SH-SY5Y (cell line): ENCODE measurements at regions not wholly inside any gene's neighbourhood (a gene's known extent, or its start where the extent isn't known, plus 50 kb on each side); places are given as distances from the start of the nearest gene placed in this dataset.

Experiments
- GATA2 ChIP-seq: IDR thresholded peaks from 2 replicates; pipeline ENCODE4 v1.6.1; 2011; ENCODE audit warnings: mild to moderate bottlenecking, low read depth, low read length
- GATA3 ChIP-seq: IDR thresholded peaks from 2 replicates; pipeline ENCODE4 v1.6.1; 2011; ENCODE audit warnings: low read depth, mild to moderate bottlenecking, low read length, moderate library complexity

DNA sequence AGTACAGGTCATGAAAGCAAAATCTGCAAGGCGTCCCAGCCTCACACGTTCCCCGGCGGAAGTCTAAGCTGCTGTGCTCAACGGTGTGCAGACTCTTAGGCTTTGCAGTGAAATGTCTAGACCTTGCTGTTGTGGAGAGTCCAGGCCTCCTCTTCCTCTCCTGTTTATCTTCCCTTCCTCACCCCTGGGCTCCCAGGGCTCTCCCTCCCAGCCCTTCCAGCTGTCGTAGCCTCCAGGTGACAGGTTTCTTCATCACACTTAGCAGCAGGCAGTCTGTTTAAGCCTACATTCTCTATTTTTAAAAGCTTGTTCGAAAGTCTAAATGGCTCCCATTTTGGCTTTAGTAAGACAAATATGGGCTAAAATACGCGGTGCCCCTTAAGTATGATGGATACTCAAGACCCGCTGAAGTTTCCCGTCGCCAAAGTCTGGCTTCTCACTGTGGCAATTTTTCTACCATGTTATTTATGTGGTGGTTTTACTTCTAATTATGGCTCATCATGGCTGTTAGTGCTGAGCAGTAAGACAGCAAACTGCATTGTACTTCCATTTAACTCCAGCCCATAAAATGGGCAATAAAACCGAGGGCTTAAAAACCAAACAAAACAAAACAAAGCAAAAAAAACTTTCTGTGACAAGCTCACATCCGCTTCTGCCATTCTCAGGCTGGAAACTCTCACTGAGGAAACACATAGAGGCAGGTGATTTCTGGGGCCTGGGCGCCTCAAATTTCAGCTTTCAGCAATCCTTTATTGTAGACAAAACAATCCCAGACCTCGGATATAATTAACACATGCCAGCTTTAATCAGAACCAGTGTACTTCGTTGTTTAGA is 243.2 kb downstream of the SNX10 start:
- no peak for TF ChIP-seq GATA3

DNA sequence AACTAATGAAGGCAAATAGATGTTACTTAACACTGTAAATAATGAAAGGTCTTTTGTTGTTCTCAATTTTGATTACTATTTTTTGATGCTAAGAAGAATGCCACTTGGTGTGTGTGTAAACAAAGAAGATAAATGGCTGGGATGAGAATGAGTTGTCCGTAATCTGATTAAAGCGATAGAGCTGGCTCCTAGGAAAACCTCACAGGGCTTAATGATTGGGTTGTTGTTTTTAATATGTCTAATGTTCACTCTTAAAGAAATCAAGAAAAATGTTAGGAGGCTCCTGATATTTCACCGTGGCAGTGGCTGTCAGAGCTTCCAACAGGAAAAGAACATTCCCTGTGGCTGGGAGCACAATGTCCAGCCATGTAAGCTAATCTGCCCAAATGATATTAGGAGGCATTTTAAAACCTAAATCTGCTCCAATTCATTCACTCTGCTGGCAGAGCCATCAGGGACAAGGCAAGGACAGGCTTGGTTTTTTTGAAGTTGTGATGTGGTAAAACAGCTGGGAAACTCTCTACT is 243.9 kb downstream of the SNX10 start:
- TF ChIP-seq GATA3, result no peak
- TF ChIP-seq GATA2, result no peak

DNA sequence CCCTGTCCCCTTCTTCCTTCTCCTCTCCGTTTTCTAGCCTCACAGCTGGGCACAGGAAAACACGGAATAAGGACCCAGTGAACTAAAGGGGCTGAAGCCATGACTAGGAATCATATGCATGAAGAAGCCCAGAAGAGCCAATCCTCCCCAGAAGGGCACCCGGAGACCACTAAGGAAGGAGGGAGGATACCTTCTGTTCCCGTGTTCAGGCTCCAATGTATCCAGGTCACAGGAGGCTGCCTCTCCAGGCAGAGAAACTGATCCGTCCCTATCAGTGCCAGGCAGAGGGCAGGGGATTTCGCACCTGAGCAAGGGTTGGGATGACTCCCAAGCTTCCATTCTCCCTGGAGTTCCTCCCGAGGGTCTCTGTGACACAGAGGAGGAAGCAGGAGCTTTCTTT is 246.6 kb downstream of the SNX10 start:
- TF ChIP-seq GATA2, result no peak
- no peak for TF ChIP-seq GATA3

DNA sequence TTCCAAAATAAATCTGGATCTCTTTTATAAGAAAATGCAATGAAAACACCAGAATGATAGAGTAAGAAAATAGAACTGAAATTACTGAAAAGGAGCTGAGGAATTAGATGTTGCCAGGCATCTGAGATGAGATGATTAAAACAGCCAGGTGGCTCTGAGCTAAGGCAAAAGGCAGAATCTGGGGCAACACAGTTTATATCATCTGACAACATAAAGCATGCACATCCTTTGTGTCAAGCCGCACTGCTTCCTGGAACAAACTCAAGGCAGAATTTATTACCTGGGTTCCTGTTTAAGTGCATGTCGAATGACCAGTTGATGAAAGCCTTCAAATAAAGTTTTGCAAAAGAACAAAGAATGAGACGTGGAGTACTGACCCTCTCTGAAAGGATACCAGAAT is 247.0 kb downstream of the SNX10 start:
- TF ChIP-seq GATA3, result no peak
- peak; percentile 64; the same call in 1 of the 2 replicates for TF ChIP-seq GATA2

DNA sequence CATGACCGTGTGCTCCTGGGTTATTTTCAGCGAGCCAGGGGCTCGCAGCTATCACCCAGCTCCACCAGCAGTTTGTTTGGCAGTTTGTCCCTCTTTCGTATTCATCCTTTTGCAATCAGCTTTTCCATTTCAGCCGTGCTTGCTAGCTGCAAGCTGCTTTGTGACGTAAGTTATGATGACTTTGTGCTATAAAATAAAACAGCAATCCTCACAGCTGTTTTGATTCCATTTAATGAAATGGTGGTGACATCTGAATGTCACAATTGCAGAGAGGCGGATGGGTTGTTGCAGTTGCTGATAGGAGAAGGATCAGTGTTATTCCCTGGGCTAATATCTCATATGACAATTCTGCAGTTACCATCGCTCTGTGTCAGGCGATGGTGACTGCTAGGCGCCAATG is 251.7 kb downstream of the SNX10 start:
- TF ChIP-seq GATA3, result peak; percentile 55; the same call in 1 of the 2 replicates
- TF ChIP-seq GATA2, result peak; percentile 84

DNA sequence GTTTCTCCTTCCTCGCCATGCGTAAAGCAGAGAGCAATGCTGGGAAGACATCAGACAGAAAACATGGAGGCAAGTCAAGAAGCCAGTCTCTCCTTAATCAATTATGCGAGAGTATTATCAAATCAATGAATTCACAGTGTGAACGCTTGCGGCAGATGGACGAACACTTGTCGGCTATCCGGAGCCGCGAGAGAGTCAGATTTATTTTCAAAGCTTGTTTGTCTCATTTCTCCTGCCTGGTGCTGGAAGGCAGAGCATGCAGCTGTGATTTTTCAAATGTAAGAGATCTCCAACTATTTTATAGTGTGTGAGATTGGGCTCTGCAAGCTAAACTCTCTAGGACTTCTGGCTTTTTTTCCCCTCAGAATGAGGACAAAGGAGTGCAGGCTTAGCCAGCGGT is 252.3 kb downstream of the SNX10 start:
- TF ChIP-seq GATA3 (no peak), GATA2 (no peak)

DNA sequence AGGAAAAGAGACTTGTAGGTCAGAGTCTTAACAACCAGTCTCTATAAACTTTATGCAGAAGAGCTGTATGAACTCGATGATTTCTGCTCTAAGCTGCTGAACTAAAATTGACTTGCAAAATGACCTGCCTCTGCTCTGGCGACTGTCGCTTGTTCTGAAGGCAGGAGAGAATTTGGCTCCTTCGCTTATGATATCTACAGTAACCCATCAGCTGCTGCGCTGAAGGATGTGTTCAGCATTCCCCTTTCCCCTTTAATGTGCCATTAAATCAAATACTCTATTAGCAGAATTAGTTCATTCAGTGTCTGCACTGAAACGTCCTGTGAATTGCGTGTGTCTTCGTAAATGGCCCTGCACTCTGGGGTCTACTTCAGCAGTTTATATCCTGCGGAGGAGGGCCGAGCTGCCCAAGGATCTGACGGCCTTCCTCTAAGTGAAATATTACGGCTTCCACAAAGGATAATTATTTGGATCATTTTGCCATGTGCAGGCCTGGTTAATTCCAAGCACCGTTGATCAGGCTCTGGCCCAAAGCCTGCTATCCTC is 254.9 kb downstream of the SNX10 start:
- no peak for TF ChIP-seq GATA2
- TF ChIP-seq GATA3, result no peak

DNA sequence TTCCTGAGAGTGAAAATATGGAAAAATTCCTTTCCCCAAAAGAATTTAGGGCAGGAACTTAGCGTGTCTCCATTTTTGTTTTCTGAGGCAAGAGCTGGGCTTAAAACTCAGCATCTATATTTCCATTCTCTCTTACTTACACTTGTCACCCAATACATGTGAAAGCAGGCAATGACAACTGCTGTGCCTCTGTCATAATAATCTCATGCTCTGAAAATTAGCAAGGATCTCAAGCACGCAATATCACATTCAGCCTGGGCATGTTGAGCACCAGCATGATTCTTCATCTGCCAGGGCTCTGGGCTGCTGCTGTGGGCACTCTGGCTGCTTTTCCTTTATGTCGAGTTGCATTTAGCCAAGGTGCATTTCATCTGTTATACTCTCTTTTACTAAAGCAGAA is 255.5 kb downstream of the SNX10 start:
- no peak for TF ChIP-seq GATA3
- TF ChIP-seq GATA2, result no peak

DNA sequence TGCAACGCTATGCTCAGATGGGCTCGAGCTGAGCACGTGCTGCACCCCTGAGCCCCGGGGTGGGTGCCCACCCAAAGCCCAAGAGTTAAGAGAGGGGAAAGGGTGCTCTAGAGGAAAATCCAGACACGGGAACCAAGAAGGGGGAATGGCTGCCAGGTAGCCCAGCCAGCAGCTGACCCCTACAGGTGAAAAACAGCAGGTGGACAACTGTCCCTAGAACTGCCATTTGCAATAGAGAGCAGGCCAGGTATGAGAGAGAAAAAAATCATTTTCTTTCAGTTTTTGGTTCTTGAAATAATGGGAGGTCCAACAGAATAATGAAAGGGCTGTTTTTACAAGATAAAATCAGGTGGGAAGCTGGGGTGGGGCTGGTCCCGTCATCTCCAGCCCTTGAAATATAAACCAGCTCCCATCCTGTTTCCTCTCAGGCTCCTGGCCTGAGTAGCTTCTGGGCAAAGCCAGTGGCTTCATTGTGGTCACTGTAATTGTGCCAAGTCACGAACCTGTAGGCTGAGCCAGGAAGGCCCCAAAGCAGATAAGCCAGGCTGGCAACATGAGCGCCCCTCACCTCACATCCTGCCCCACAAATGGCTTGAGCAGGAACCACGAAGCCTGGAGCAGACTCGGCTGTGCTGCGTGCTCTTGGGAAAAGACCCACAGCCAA is 257.8 kb downstream of the SNX10 start:
- no peak for TF ChIP-seq GATA3
- TF ChIP-seq GATA2, result 0 out of 2 replicates have a peak, but pooled peaks have one; percentile 30

DNA sequence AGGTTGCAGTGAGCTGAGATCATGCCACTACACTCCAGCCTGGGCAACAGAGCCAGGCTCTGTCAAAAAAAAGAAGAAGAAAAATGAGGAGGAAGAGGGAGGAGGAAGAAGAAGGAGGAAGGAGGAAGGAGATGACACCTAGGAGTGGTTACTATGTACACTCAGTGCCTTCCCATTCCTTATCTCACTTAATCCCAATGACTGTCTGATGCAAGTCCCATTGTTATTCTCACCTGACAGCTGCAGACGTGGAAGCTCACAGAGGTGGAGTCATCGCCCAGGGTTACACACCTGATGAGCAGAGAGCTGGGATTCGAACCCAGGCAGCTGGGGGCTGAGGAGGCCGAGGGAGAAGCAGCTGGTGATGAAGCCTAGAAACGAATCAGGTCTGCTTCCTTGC is 258.8 kb downstream of the SNX10 start:
- TF ChIP-seq GATA2, result no peak
- TF ChIP-seq GATA3, result no peak

DNA sequence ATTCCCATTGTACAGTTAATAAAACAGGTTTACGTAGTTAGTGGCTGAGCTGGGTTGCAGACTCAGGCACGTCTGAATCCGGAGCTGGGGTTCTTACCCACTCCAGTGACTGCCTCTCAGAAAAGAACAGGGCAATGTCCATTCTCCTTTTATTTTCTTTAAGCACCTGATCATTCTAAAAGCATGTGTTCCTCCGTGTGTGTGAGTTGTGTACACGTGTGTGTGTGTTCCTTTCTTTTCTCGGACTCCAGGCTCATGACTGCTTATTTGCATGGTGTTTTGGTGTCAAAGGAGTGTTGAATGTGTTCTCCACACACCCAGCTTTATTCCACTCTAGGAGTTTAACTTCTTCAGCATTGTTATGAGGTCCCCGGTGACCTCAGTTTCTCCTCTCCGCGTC is 260.1 kb downstream of the SNX10 start:
- TF ChIP-seq GATA3 (no peak), GATA2 (no peak)

DNA sequence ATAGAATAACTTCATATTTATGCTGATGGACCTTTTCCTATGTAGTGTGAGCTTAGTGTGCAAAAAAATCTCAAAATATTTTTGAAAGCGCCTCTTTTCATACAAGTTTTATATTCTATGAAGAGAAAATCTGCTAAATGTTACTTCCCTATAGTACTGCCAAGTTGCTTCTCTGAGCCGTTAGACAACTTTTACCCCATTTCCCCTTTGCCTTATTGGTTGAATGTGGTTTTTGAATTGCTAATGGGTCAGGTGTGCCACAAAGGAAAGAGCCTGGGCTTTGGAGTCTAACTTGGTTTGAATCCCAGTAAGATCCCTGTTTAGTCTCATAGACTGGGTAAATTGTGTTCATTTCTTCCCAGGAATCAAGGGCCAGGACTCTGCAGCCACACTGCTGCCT is 261.5 kb downstream of the SNX10 start:
- TF ChIP-seq GATA3 (no peak), GATA2 (no peak)

DNA sequence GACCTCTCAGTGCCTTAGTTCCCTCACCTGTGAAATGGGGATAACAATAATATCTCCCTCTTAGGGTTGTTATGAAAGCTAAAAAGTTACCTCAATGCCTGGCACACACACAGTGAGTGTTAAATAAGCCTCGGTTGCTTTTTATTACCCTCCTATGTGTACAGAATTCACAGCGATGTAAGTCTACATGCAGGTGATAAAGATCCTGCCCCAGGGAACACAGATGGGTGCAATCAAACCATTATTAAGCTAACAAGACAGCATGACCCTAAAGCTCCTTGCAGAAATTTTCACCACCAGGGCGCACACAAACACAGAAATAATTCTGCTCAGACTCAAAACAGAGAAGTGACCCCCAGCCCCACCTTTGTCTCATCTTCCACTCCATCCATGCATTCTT is 261.9 kb downstream of the SNX10 start:
- peak; percentile 80 for TF ChIP-seq GATA2
- no peak for TF ChIP-seq GATA3

DNA sequence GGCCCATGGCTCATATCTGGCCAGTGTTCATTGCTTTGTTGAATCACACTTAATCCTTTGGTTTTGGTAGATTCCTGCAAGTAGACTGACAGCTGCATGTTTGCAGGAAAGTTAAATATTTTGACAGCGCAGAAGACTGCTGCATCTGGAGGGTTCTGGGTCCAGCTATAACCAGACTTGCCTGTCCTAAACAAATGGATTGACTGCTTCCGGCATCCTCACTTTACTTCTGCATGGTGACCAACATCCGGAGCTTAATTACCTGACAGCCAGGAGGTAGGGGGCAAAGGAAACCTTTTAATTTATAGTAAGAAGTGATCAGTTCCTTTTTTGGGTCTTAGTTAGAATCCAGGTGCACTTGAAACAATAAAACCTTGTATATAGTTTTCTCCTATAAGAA is 263.3 kb downstream of the SNX10 start:
- TF ChIP-seq GATA2 (no peak), GATA3 (no peak)

DNA sequence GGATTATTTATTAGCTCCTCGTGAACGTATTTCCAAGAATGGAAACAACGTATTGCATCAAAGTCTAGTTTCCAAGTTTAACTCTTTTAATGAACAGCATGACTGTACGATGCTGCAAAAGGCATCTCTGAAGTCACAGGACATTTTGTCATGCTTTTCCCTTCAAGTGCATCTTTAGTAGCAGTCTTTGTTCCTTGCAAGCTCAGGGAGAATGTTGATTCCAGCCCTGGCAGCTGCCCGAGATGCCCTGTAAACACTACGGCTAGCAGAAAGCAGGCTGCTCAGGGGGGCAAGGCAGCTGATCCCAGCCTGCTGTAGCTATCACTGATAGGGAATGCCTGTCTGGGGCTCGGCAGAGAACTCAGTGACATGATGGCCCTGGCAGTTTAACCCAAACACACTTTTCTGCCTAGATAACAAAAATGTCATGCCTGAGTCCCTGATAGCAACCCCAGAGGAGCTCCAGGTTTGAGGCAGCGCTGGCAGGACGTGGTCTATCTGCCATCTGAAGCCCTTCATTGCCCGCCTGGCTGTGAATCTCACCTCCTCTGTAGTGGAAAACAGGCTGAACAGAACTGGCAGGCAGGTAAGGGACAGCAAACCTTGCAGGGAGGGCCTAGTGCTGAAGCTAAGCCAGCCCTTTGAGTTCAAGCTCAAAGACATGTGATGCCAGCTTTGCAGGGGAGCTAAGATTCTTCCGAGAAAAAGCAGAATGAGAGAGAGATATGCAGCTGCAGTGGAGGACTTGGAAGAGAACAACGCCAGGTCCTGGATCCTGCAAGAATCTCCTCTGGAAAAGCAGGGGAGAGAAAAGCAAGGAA is 264.6 kb downstream of the SNX10 start:
- TF ChIP-seq GATA2 (no peak), GATA3 (no peak)
